Thyroid gland (tissue), 4 donors: ENCODE measurements at regions not wholly inside any gene's neighbourhood (a gene's known extent, or its start where the extent isn't known, plus 50 kb on each side); places are given as distances from the start of the nearest gene placed in this dataset.

ENCODE experiments used
- POLR2A ChIP-seq, 2 donors: fragments of 450-650 bp; IDR thresholded peaks; one replicate each; pipeline ENCODE4 v1.6.1; 2017; ENCODE audit warnings: antibody characterized with exemption in 2 of 2, mild to moderate bottlenecking in 2 of 2, moderate library complexity in 1 of 2
- TF ChIP-seq, protein P1 (sequence below), 6 experiments: fragments of 200-600 bp in 3 of 6; fragments of 450-650 bp in 3 of 6; sonication (generic) in 3 of 6; IDR thresholded peaks; one replicate each; pipeline ENCODE4 v1.5.1; 2016 to 2019; ENCODE audit warnings: antibody characterized with exemption in 6 of 6, mild to moderate bottlenecking in 2 of 6, inconsistent platforms in 1 of 6, moderate library complexity in 1 of 6

DNA sequence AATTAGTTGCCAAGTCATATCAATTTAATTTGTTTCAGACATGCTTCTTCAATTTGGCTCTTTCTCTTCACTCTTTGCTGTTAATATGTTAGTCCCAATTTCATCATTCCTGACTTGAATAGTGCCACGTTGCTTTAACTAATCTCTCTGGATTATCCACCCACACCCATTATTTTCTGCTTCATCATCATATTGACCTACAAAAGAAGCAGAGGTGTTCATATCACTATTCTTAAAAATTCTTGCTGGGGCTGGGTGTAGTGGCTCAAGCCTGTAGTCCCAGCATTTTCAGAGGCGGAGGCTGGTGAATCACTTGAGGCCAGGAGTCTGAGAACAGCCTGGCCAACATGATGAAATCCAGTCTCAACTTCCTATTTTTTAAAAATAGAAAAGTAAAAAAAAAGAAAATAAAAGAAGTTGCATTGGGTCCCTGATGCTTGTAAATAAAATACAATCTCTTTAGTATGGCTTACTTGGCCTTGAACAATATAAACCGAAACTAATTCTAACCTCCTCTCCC, 65.7 kb upstream of the KCNIP4 start:
- no peak for TF ChIP-seq POLR2A (IDR thresholded peaks at IDR 0.05)
- TF ChIP-seq, protein P1, sequence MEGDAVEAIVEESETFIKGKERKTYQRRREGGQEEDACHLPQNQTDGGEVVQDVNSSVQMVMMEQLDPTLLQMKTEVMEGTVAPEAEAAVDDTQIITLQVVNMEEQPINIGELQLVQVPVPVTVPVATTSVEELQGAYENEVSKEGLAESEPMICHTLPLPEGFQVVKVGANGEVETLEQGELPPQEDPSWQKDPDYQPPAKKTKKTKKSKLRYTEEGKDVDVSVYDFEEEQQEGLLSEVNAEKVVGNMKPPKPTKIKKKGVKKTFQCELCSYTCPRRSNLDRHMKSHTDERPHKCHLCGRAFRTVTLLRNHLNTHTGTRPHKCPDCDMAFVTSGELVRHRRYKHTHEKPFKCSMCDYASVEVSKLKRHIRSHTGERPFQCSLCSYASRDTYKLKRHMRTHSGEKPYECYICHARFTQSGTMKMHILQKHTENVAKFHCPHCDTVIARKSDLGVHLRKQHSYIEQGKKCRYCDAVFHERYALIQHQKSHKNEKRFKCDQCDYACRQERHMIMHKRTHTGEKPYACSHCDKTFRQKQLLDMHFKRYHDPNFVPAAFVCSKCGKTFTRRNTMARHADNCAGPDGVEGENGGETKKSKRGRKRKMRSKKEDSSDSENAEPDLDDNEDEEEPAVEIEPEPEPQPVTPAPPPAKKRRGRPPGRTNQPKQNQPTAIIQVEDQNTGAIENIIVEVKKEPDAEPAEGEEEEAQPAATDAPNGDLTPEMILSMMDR (IDR thresholded peaks at IDR 0.05): no peak
